GM12878 (cell line): ENCODE measurements at regions not wholly inside any gene's neighbourhood (a gene's known extent, or its start where the extent isn't known, plus 50 kb on each side); places are given as distances from the start of the nearest gene placed in this dataset.

Source experiments
- ATAC-seq: fragments of 200-7000 bp; cut with Tn5 transposase; 3 replicates; pipeline ENCODE4 v1.9.1; 2020; ENCODE audit warnings: mild to moderate bottlenecking, moderate library complexity
- BruUV-seq: library from RNA; stranded (reverse); fragments of 400-500 nt; replicated peaks from 2 replicates; lab custom pipeline; 2021; lab: Mats Ljungman, UMichigan
- CTCF ChIA-PET: fragments of 300-600 bp; sonication (Branson Sonifier 250); formaldehyde crosslinking; extraction: SDS; loops from one replicate; lab custom pipeline; 2021; ENCODE audit warnings: inconsistent platforms; lab: Yijun Ruan, JAX
- POLR2A ChIA-PET: fragments of 350-600 bp; formaldehyde crosslinking; extraction: SDS; loops from one replicate; lab custom pipeline; 2021; ENCODE audit warnings: inconsistent platforms; lab: Charles Lee
- RAD21 ChIA-PET: fragments of 300-600 bp; sonication (Branson Sonifier 250); formaldehyde crosslinking; loops from one replicate; lab custom pipeline; 2023; ENCODE audit warnings: antibody characterized with exemption; ENCODE audit not compliant: unreplicated experiment; lab: Charles Lee
- SMC1A ChIA-PET: fragments of 300-600 bp; sonication (Branson Sonifier 250); formaldehyde crosslinking; loops from one replicate; lab custom pipeline; 2023; ENCODE audit not compliant: unreplicated experiment, uncharacterized antibody; lab: Charles Lee
- DNase-seq: peaks from one replicate; pipeline ENCODE4 v3.0.0-alpha.2; 2011; ENCODE audit warnings: low read depth, low spot score
- FAIRE-seq: peaks from 3 replicates; lab custom pipeline; 2011; peaks lifted over from hg19 to GRCh38; lab: Jason Lieb, UNC
- H2AFZ ChIP-seq: 2 replicates; pipeline ENCODE4 v1.6.0; 2011; ENCODE audit warnings: low read depth, low read length, control low read depth; ENCODE audit not compliant: control insufficient read depth
- H3K27ac ChIP-seq: 2 replicates; pipeline ENCODE4 v1.5.1; 2011; ENCODE audit warnings: control low read depth; ENCODE audit not compliant: control insufficient read depth, insufficient read depth
- H3K27me3 ChIP-seq, 2 experiments: replicated peaks in 1 of 2; 2 replicates each; pipeline versions ENCODE4 v1.6.0 to v1.6.1; 2011; ENCODE audit warnings: low read length in 1 of 2; ENCODE audit not compliant: control insufficient read depth in 2 of 2, insufficient read depth in 2 of 2
- H3K36me3 ChIP-seq, 2 experiments: 2 replicates each; pipeline ENCODE4 v1.5.1; 2011; ENCODE audit warnings: low read length in 1 of 2; ENCODE audit not compliant: control insufficient read depth in 2 of 2, insufficient read depth in 2 of 2
- H3K4me1 ChIP-seq: 2 replicates; pipeline ENCODE4 v1.6.1; 2011; ENCODE audit warnings: mild to moderate bottlenecking, low read length, moderate library complexity, mixed read lengths; ENCODE audit not compliant: control insufficient read depth, insufficient read depth
- H3K4me2 ChIP-seq: 2 replicates; pipeline ENCODE4 v1.6.0; 2011; ENCODE audit warnings: control low read depth; ENCODE audit not compliant: control insufficient read depth, insufficient read depth
- H3K4me3 ChIP-seq: fragments of 200-600 bp; sonication (generic); 2 replicates; pipeline ENCODE4 v1.5.1; 2016
- H3K79me2 ChIP-seq: 2 replicates; pipeline ENCODE4 v1.6.0; 2011; ENCODE audit warnings: low read length; ENCODE audit not compliant: control insufficient read depth, insufficient read depth
- H3K9ac ChIP-seq: 2 replicates; pipeline ENCODE4 v1.8.0; 2011; ENCODE audit warnings: low read length, control low read depth, mixed read lengths; ENCODE audit not compliant: control insufficient read depth, insufficient read depth
- H3K9me3 ChIP-seq: replicated peaks from 3 replicates; pipeline ENCODE4 v1.5.1; 2011; ENCODE audit warnings: mild to moderate bottlenecking, low read length; ENCODE audit not compliant: control insufficient read depth, insufficient read depth
- H4K20me1 ChIP-seq: 2 replicates; pipeline ENCODE4 v1.6.0; 2011; ENCODE audit not compliant: control insufficient read depth, insufficient read depth
- BCL3 ChIP-seq: IDR thresholded peaks from 2 replicates; pipeline ENCODE4 v1.6.1; 2011; ENCODE audit warnings: borderline replicate concordance, low read depth, mild to moderate bottlenecking, moderate library complexity, low read length; ENCODE audit not compliant: insufficient read depth, poor library complexity, severe bottlenecking
- CEBPZ ChIP-seq: fragments of 150-350 bp; IDR thresholded peaks from 2 replicates; pipeline ENCODE4 v1.6.1; 2016; ENCODE audit warnings: low read depth, low read length
- EZH2 ChIP-seq: IDR thresholded peaks from 2 replicates; pipeline ENCODE4 v1.6.1; 2012; ENCODE audit warnings: low read depth, mild to moderate bottlenecking, control low read depth, inconsistent platforms, low read length, borderline replicate concordance; ENCODE audit not compliant: control insufficient read depth
- GABPA ChIP-seq: IDR thresholded peaks from 2 replicates; pipeline ENCODE4 v1.6.1; 2014; ENCODE audit warnings: antibody characterized with exemption, low read depth, mild to moderate bottlenecking, inconsistent platforms
- GATAD2B ChIP-seq: fragments of 450-650 bp; conservative IDR thresholded peaks from 2 replicates; pipeline ENCODE4 v1.6.1; 2017; ENCODE audit warnings: low read depth, mild to moderate bottlenecking, moderate library complexity
- HCFC1 ChIP-seq: fragments of 150-350 bp; IDR thresholded peaks from 2 replicates; pipeline ENCODE4 v1.6.1; 2014; ENCODE audit warnings: low read length
- HDAC2 ChIP-seq: fragments of 200-600 bp; sonication (generic); IDR thresholded peaks from 2 replicates; pipeline ENCODE4 v1.6.1; 2017
- MTA3 ChIP-seq: IDR thresholded peaks from 2 replicates; pipeline ENCODE4 v1.6.1; 2012; ENCODE audit warnings: low read length, inconsistent platforms, borderline replicate concordance
- MXI1 ChIP-seq: fragments of 150-350 bp; IDR thresholded peaks from 2 replicates; pipeline ENCODE4 v1.6.1; 2011; ENCODE audit warnings: low read depth, mild to moderate bottlenecking, inconsistent platforms, low read length, improper control_type of control experiment
- NR2C1 ChIP-seq: fragments of 450-650 bp; IDR thresholded peaks from 2 replicates; pipeline ENCODE4 v1.6.1; 2017; ENCODE audit warnings: antibody characterized with exemption, mild to moderate bottlenecking, moderate library complexity
- SMC3 ChIP-seq: IDR thresholded peaks from 2 replicates; pipeline ENCODE4 v1.6.1; 2011; ENCODE audit warnings: low read length, improper control_type of control experiment, borderline replicate concordance
- SRF ChIP-seq, 2 experiments: IDR thresholded peaks; 2 replicates each; pipeline ENCODE4 v1.6.1; 2011; ENCODE audit warnings: low read depth in 2 of 2, low read length in 2 of 2, mild to moderate bottlenecking in 1 of 2, moderate library complexity in 1 of 2
- SUZ12 ChIP-seq: fragments of 200-600 bp; sonication (generic); IDR thresholded peaks from one replicate; pipeline ENCODE4 v1.6.1; 2018; ENCODE audit warnings: antibody characterized with exemption, mild to moderate bottlenecking; ENCODE audit not compliant: unreplicated experiment
- WRNIP1 ChIP-seq: IDR thresholded peaks from 2 replicates; pipeline ENCODE4 v1.6.1; 2011; ENCODE audit warnings: low read depth, low read length, improper control_type of control experiment, borderline replicate concordance
- ZBTB11 ChIP-seq: fragments of 450-650 bp; formaldehyde crosslinking; IDR thresholded peaks from 2 replicates; pipeline ENCODE4 v1.5.0; 2022; ENCODE audit warnings: mild to moderate bottlenecking, missing genetic modification characterization
- WGBS: methylation state at CpG from one replicate; pipeline ENCODE4 v1.1.6; 2016; ENCODE audit warnings: low lambda C conversion rate; ENCODE audit not compliant: insufficient replicate concordance, insufficient coverage; ENCODE audit errors: missing lambda C conversion rate; 5-methylcytosine and 5-hydroxymethylcytosine counted together
- in situ Hi-C: fragments of 300-500 bp; cut with MboI; formaldehyde crosslinking; loops from 9 replicates; pipeline ENCODE4 v1.14.3; 2018; ENCODE audit warnings: mixed read lengths
- intact Hi-C: fragments of 100-400 bp; cut with micrococcal nuclease; formaldehyde crosslinking; loops from one replicate; pipeline ENCODE4 v1.14.2; 2022; ENCODE audit not compliant: unreplicated experiment

GRCh38 chr10:4688601-4689000 is 137.4 kb upstream of the AKR1E2 start (continued):
- TF ChIP-seq BCL3 (no peak), WRNIP1 (no peak), SRF (IDR thresholded peaks at IDR 0.05; ENCODE audit: low read depth in 2 of 2, low read length in 2 of 2) (no peak), SMC3 (no peak)

GRCh38 chr10:4688168-4688567 is 137.8 kb upstream of the AKR1E2 start:
- ATAC-seq = no peak
- Histone ChIP-seq H3K4me3 (no peak overlapping the region), H2AFZ (no peak overlapping the region), H3K36me3 (no peaks in the 10 kb centered on the region), H3K4me1 (no peaks in the 10 kb centered on the region; the same call in 1 of the 2 replicates), H3K27me3 (no peaks in the 10 kb centered on the region), H3K27ac (no peak overlapping the region), H3K9me3 (no peaks in the 10 kb centered on the region), H3K79me2 (no peaks in the 10 kb centered on the region), H4K20me1 (no peaks in the 10 kb centered on the region), H3K9ac (no peak overlapping the region), H3K4me2 (no peak overlapping the region)
- no peak for DNase-seq
- SMC1A ChIA-PET = no interaction called here
- intact Hi-C loops (no loop called here), in situ Hi-C loops (no loop called here)
- no TSS peak for BruUV-seq
- POLR2A ChIA-PET = no interaction called here
- WGBS = 0% methylated on average over 3 of the region's 3 CpGs
- CTCF ChIA-PET = no interaction called here
- no peak for FAIRE-seq
- RAD21 ChIA-PET = no interaction called here
- TF ChIP-seq CEBPZ (no peak), ZBTB11 (CRISPR knock-in tag) (no peak), EZH2 (no peak), GABPA (no peak), HCFC1 (no peak), HDAC2 (no peak), SUZ12 (no peak), NR2C1 (no peak), SRF (IDR thresholded peaks at IDR 0.05; ENCODE audit: low read depth in 2 of 2, low read length in 2 of 2) (no peak), MXI1 (no peak), MTA3 (no peak), GATAD2B (no peak)
